HG03139 (cell line): ENCODE measurements at regions not wholly inside any gene's neighbourhood (a gene's known extent, or its start where the extent isn't known, plus 50 kb on each side); places are given as distances from the start of the nearest gene placed in this dataset.
"Not testable (repeated sequence)": the region's sequence is repeated elsewhere in the genome, so short reads cannot be mapped to it uniquely, and the experiment has no call there.

Experiments
- ATAC-seq: cut with Tn5 transposase; IDR thresholded peaks from one replicate; pipeline ENCODE4 v1.9.1; 2021; ENCODE audit not compliant: unreplicated experiment

DNA sequence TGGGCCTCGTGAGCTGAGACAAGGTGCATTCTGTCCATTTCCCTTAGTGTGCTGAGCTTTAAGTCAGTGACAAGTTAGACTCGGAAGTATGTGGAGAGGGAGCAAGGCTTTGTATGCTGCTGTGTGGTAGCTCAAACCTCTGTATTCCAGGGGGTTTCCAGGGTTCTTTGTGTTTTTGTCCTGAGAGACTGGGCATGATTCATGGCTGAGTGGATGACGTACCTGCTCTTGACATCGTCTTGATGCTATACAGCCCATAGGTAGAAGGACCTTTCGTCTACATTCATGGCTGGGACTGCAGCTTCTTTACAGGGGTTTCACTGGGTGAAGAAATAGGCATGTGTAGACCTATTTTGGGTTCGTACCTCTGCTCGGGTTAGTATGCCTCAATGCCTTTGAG, 162.7 kb upstream of the WDR1 start:
- no peak for ATAC-seq

DNA sequence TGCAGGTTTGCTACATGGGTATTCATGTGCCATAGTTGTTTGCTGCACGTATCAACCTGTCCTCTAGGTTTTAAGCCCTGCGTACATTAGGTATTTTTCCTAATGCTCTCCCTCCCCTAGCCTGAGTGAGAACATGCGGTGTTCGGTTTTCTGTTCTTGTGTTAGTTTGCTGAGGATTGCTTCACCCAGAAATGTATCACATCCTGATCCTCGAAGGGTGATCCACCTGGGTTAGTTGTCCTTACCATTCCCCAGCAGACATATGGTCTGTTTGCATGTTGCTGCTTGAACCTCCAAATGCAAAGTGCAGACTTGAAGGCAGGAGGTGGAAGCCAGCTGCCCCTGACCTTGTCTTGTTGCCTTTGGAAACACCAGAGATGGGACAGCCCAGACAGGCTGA, 161.5 kb upstream of the WDR1 start:
- ATAC-seq = no peak

DNA sequence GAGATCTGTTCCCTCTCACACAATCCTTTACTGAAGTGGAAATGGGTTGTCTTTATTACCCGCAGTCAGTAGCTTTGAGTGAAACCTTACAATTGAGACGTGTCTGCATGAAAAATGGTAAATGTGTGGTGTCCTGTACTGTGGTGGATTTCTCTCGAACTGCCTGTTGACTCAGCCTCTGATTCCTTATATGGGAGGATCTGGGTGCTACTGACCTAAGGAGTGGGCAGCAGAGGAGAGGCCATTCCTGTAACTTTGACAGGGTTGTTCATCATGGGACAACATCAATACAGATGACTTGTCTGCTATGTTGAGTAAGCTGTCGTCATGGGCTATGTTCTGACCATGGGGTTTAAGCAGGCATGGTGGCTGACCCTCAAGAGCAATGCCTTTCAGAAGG, 159.6 kb upstream of the WDR1 start:
- no peak for ATAC-seq

DNA sequence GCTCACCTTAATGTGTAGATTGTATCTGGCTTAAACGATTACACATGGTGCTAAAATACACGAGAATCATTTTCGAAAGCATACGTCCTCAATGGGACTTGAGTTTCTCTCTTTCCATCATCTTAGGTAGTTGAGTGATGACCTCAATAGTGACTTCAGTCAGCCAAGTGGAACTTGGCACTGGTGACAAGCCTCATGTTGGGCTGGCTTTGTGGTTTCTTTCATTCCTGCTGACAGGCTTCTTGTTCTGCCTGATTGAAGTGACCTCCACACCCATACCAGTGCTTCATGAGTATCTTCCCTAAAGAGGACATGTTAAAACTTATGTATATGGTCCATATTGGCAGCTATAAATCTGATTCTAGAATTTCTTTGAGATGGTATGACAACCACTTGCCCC, 159.1 kb upstream of the WDR1 start:
- ATAC-seq = no peak

DNA sequence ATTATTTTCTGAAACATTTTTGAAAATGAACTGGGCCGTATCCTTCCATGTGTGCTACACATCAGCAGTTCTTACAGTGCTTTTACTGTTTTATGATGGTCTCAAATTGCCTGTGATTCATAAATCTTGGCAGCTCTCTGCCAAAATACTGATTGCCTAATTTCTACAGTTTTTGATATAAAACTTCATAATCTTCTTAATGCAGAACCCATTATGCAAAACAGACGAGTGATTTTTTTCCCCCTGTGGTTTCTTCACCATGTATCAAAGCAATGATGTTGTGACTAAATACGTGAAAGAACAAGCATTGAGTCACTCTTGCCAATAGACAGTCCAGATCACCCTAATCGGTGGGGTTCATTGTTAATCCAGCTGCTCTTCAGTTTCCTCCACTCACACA, 156.4 kb upstream of the WDR1 start:
- no peak for ATAC-seq

DNA sequence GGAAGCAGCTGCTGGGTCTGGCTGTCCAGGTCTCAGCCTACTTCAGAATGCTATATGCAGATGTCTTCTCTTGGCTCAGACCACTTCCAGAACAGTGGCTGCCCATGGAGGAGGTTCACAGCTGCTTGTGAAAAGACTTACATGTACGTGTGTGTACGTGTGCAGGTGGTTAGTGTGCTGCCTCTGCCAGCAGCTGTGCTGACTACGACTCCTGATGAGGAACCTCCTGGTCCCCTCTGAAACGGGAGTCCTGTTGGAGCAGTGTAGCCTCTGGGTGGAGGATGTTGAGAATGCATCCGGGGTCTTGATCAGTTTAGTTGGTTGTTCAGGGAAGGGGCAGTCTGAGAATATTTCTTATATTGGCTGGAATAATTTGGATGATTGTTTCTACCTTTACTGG, 155.9 kb upstream of the WDR1 start:
- no peak for ATAC-seq

DNA sequence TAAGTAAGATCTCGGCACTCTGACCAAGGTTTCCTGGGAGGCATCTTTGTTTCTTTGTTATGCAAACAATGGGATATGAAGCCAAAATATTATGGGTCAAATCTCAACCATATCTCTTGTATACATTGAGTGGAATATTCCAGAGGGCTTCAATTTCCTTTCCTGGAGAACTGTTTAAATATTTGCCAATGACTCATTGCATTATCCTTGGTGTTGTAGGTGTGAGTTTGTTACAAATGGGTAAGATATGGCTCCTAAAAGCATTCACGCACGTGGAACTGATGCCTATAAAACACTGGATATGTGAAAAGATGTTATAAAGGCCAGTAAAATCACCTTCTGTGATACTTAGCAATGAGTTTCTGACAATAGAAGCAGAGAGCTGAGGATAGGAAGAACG, 150.5 kb upstream of the WDR1 start:
- no peak for ATAC-seq

DNA sequence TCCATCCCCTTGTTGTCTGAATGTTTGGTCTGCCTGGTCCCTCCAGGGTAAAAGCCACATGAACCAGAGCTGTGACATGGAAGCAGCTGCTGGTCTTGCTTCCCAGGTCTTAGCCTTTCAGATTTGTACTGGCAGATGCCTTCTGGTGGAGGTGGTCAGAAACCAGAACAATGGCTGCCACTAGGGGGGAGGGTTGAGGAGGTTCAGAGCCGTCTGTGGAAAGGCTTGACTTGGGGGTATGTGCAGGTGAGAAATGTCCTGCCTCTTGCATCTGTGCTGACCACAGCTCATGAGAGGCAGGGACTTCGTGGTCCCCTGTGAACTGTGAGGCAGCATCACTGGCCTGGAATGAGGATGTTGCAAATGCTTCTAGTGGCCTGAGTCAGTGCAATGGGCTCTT, 144.2 kb upstream of the WDR1 start:
- no peak for ATAC-seq

DNA sequence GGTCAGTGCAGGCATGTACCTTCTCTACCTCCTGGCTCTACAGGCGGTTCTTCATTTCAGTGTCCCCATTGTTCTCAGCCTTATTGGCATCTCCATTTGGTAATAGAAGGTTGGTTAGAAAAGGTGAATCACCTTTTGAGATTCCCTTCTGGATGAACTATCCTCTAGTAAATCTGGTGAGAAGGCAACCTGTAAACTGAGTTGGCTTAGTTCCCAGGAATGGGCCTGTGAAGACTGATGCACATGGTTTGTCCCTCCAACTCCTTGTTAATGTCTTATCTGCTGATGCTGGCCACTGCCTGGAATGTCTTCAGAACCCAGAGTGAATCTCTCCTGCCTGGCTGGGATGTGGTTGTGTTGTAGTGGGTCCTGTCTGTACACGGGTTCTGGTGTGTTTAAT, 143.4 kb upstream of the WDR1 start:
- no peak for ATAC-seq

DNA sequence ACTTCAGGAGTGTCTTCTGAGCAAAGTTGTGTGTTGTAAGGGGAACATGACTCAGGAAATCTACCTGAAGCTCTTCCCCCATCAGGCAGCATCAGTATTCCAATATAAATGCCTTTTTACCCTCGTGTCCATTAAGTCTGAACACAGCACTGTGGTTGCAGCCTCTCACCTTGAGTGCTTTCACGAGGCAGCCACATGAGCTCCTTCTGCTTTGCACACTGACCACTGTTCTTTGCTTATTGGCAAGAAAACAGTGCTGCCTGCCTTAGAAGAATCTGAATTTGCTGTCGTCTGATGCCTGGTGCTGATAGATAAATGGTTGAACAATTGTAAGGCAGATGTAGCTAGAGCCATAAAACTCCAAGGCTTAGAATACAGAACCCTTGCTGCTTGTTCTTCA, 139.6 kb upstream of the WDR1 start:
- ATAC-seq = no peak

DNA sequence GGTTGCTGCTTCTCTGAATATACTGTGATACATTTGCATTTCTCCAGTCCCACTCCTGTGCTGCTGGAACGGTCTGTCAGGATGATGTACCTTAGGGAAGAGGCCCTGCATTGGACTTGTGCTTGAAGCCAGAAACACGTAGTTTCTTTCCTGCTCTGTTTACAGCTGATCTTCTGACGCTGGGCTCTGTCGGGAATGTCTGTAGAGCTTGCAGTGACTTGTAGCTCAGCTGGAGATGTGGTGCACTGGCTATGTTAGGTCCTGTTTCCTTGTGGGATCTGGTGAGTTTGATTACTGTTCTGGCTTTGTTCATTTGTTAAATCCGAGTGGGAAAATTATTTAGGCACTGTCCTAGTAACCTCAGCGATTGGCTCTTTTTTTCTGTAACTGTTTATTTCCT, 137.2 kb upstream of the WDR1 start:
- ATAC-seq = no peak

DNA sequence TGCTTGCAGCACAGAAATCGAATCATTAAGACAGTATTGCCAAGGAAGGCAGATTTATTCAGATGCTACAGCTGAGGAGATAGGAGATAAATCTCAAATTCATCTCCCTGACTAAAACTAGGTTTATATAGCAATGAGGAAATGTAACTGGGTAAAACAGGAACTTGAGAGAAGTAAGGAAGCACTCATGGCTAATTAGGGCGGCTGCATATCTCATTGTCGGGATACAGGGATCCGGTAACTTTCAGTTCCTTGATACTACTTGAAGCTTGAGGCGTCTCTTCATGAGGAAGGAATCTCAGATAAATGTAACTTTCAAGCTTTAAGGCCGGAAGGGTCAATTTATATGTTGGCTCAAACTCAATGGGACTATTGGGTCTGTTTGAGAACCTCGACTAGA, 129.2 kb upstream of the WDR1 start:
- ATAC-seq = no peak

DNA sequence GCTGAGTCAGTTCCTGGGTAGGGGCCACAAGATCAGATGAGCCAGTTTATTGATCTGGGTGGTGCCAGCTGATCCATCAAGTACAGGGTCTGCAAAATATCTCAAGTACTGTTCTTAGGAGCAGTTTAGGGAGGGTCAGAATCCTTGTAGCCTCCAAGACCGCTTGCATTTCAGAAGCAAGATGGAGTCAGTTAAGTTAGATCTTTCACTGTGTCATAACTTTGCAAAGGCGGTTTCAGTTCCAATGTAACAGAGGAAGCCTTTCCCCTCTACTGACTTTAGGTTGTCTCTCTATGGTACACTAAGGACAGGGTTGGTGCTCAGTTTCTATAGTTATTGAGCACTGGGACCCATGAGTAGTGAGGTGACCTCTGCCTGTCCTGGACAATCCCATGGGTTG, 127.3 kb upstream of the WDR1 start:
- no peak for ATAC-seq

DNA sequence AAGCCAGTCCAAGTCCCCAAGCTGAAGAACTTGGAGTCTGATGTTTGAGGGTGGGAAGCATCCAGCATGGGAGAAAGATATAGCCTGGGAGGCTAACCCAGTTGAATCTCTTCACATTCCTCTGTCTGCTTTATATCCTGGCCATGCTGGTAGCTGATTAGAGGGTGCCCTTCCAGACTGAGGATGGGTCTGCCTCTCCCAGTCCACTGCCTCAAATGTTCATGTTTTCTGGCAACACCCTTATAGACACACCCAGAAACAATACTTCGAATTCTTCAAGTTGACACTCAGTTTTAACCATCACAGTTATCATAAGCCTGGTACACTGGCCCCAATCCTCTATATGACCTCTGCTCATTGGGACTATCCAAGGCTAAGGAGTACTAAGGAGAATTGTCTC, 124.1 kb upstream of the WDR1 start:
- ATAC-seq = no peak

DNA sequence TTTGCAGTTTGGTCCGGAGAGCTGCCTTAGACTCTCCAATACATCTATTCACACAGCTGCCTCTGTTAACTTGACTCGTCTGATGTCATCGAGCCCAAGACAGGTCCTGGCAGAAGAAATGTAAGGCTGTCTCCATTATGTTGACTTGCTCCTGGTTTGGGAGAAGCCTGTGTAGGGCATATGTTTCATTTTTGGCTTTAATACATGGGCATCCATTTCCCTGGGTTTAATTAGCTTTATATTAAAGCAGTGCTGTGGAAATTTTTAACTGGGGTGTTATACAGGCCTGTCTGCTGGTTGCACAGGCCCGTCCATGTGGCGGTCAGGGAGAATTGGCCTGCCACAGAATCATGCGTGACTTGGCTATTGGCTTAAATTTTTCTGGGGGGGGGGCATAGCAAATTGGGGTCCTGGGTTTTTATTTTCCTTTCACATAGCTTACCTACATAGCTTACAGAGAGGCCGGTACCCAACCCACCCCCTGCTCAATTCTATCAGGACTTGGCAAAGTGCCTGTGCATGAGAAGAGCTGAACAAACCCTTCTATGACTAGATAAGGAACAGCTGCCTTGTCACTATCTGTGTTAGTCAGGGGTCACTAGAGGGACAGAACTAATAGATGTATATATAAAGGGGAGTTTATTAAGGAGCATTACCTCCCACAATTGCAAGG, 123.5 kb upstream of the WDR1 start:
- no peak for ATAC-seq

DNA sequence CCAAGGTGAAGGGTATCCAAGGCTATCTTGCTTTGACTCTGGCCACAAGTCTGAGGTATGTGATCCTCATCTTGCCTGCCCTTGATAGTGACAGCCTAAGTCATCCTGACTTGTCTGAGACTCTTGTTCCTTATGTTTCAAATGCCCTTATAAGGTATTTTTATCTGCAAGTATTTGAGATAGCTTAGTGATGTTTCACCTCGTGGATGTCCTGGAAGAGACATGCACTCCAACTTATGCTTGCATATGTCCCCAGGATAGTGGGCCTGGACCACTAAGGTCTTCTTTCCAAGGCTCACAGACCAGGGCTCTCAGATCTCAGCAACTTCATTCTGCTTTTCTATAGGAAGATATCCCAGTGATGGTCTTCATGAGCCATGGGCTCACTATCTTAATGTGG, 120.5 kb upstream of the WDR1 start:
- ATAC-seq = no peak

DNA sequence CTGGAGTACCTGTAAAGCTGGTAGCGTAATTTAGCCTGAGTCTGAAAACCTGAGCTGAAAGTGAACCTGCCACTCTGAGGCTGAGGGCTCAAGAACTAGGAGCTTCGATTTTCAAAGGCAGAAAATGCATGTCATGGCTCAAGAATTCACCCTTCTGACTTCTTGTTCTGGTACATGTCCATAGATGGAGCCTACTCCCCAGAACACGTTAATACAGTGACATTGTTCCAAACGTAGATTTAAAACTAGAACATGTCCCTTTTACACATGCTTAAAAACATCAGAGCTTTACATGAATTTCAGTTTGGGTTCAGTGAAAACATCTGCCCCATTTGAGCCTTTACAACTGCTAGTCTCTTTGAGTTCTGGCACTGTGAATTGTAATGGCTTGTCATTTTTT, 115.5 kb upstream of the WDR1 start:
- no peak for ATAC-seq

DNA sequence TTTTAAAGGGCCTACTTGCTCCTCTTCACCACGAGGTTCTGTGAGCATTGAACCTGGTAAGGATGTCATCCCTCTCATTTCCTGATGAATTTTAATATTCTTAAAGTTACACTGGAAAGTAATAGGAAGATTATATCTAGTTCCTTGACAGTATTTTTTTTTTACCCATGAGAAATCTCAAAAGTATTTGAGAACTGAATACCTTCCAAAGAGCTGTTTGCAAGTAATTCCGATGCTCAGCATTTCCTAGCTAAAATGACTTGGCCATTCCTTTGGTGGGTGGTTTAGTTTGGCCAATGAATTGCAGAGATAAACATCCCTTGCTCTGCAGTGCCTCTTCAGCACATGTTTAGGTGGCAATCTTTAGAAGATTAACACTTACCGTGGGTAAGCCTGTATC, 110.2 kb upstream of the WDR1 start:
- no peak for ATAC-seq

DNA sequence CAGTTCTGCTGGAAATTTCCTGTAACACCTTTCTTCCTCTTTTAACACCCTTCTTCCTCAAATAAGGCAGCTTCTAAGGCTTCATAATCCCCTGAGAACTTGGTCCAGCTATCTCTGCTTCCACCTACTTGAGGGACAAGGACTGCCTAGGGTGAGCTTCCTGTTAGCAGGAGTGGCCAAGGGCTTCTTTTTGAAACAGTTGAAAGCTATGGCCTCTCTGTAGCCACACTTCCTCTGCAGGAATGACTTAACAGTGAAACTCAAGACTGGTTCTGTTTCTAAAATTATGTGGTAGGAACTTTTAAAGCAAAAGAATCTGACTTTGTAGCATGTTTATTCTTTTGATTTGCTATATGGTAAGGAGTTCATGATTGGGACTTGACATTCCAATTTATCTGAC, 108.5 kb upstream of the WDR1 start:
- ATAC-seq = no peak

DNA sequence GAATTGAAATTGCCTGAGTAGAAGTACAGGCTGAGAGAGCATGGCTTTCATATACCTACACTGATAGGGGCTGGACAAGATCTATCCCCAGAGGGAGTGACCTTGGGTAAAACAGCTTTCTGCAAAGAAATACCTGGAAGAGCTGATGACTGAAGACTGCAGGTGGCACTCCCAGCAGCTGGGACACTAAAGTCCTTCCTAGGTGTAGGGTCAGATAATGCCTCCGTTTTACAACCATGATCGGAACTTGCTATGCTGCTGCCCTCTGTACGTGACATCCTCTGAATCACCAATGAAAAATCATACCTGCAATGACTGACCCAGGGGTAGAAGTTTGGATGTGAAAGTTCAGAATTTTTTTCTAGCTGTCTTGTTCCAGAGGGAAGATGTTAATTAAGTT, 107.2 kb upstream of the WDR1 start:
- no peak for ATAC-seq

DNA sequence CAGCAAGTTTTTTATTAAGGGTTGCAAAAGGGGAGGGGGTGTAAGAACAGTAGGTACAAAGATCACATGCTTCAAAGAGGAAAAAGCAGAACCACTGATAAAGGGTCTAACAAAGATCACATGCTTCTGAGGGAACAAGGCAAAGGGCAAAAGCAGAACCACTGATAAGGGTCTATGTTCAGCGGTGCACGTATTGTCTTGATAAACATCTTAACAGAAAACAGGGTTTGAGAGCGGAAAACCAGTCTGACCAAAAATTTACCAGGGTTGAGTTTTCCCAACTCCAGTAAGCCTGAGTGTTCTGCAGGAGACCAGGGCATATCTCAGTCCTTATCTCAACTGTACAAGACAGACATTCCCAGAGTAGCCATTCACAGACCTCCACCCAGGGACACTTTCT, 96.9 kb upstream of the WDR1 start:
- ATAC-seq = not testable (repeated sequence)

DNA sequence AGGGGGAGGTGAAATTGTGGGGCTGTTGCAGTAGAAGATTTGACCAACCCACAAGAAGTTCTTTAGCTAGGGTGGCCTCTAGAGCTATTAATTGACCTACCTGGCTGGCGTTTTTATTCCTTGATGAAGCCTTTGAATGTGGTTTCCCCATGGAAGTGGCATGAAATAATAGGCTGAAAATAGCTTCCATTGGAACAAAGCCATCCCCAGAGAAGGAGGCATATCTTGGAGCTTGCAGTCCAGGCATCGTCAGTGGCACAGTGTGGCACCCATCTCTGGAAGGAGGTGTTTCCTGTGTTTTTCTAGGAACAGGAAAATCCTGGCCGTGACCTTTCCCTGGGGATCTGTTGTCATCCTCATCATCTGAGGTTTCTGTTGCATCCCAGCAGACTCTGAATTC, 96.3 kb upstream of the WDR1 start:
- no peak for ATAC-seq

DNA sequence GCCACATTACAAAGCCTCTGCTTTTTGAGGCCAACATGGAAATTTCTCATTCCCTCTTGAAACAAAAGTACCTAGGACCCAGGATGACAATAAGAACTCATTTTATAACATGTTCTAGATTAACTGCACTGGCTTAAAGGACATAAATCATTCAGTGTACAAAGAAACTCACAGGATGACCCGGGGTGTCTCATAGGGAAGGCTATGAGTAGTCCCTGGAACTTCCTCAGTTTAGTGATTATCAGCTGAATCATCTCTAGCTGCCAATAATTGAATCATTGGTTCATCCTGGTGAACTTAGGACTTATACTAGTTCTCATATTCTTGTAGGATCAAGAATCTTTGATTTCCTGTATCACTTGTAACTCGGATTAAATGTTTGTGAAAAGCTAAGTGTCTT, 95.8 kb upstream of the WDR1 start:
- ATAC-seq = no peak

DNA sequence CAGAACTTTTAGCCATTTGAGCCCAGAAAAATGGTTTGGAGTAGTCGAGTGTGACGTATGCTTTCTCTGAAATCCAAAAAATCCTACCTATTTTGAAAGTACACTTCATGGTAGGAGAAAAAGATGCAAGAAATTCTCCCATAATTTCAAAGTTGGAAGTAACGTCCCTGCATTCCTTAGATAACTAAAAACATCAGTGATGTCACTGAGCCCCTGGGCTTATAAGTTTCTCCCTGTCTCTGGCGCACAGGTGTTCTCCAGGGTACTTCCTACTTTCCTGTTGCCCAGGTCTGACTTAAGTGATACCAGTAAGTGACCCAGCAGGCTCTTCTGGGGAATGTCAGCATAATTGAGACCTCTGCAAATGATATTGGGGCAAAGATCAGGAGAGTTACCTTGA, 90.5 kb upstream of the WDR1 start:
- no peak for ATAC-seq
